D721Med (cell line): ENCODE measurements at regions not wholly inside any gene's neighbourhood (a gene's known extent, or its start where the extent isn't known, plus 50 kb on each side); places are given as distances from the start of the nearest gene placed in this dataset.

Experiments
- DNase-seq: peaks from one replicate; pipeline ENCODE4 v3.0.0; 2011; ENCODE audit warnings: low spot score; ENCODE audit not compliant: insufficient read length
- FAIRE-seq: peaks from 2 replicates; lab custom pipeline; 2011; peaks lifted over from hg19 to GRCh38; lab: Jason Lieb, UNC
- CTCF ChIP-seq: IDR thresholded peaks from 2 replicates; pipeline ENCODE4 v1.5.1; 2012; ENCODE audit warnings: mild to moderate bottlenecking, control low read depth; ENCODE audit not compliant: insufficient read depth; ENCODE audit errors: missing control alignments

DNA sequence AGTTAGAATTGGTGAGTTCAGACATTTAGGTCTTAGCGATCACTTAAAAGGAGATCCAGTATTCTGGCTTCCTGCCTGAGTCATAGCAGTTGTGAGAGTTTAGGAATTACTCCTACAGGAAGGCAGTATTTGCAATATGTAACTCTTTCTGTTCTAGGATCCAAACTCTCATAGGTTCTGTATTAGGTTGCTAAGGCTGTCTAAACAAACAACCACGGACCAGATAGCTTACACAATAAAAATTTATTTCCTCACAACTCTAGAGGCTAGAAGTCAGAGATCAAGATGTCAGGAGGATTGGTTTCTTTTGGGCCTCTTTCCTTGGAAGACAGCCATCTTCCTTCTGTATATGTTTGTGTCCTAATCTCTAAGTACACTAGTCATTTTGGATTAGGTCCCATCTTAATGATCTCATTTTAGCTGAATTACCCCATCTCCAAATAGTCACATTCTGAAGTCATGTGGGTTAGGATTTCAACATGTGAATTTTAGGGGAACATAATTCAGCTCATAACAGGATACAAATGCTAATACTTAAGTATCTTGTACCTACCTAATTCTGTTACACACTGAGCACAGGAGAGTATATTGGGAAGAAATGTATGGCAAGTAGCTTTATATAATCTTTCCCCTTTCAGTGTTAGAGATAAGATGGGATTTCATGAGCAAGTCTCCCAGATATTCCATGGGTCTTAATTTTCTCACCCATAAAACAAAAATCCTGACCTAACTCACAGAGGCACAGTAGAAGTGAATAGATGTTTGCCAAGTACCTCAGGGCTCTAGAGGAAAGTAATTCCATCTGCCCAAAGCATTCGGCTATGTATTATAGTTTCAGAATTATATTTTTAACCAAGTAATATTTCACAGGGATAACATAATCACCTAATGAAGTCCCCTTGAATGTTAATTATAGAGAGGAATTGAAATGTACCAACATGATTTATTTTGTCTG is 144.4 kb downstream of the PTBP2 start:
- TF ChIP-seq CTCF, result no peak
- DNase-seq (no peak), FAIRE-seq (no peak)

DNA sequence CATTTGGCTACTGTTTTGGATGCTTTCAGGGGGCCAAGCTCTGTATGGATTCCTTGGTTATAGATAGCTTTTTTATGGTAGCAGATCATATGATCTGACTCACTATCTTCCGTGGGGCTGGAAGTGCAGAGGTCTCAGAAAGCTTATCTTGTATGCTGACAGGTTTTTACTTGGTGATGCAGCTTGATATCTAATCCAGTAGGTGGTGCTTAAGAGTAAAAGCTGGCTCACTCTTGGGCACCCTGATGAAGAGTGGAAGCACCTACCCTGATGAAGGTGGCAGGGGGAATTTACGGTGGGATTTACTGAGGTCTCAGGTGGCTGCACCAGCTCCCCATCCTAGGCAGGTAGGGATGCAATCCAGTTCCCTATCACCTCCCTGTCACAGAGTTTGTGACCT is 151.2 kb downstream of the PTBP2 start:
- DNase-seq (no peak), FAIRE-seq (no peak)
- no peak for TF ChIP-seq CTCF

DNA sequence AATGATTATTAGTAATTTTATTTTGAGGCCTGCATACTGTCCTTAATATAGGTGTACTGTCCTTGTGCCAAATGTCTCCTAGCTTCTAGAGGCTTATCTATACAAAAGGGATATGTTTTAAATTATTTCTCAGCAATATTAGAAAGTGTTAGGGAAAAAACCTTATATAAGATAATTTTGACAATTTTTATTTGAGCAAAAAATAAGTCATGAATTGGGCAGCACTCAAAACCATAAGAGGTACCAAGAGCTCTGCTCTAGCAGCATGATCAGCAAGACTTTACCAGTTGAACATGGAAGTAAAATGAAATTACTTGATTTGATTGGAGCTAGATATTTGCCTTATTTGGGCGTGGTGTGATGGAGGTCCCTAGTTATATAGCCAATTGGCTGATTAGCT is 157.1 kb downstream of the PTBP2 start:
- DNase-seq, result no peak
- TF ChIP-seq CTCF, result no peak
- no peak for FAIRE-seq

DNA sequence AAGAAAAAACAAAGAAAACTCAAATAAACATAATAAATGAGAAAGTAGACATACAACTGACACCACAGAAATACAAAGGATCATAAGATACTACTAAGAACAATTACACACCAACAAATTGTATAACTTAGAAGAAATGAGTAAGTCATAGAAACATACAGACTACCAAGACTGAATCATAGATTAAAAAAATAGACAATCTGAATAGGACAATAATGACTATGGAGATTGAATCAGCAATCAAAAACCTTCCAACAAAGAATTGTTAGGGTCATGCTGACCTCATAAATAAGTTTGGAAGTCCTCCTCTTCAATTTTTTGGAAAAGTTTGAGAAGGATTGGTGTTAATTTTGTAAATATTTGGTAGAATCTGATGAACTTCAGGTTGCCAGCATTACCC is 159.0 kb downstream of the PTBP2 start:
- no peak for TF ChIP-seq CTCF
- FAIRE-seq (no peak), DNase-seq (no peak)

GRCh38 chr1:96882096-96882495 is 160.5 kb downstream of the PTBP2 start:
- no peak for FAIRE-seq
- DNase-seq, result no peak
- TF ChIP-seq CTCF, result no peak

DNA sequence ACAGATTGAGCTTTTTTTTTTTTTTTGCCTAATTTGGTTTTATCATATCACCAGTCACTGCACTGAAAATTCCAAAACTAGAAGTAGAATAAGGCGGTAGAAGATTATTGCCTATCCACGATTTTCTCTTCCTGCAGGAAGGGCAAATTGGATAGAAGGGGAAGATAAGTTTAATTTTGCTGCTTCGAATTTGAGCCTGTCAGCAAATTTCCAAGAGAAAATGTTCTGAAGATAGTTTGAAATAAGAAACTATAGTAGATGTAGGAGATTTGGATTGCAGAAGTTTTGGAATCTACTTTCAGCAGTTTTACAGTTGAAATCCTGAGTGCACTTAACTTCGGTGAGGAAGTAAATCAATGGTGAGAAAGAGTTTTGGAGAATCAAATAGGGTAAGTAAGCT is 164.9 kb downstream of the PTBP2 start:
- DNase-seq, result no peak

More for the DNA sequence above, 164.9 kb downstream of the PTBP2 start:
- TF ChIP-seq CTCF, result no peak
- no peak for FAIRE-seq
